GM18951 (cell line): ENCODE measurements at regions not wholly inside any gene's neighbourhood (a gene's known extent, or its start where the extent isn't known, plus 50 kb on each side); places are given as distances from the start of the nearest gene placed in this dataset.

Source experiments
- POLR2A ChIP-seq: IDR thresholded peaks from 4 replicates; pipeline ENCODE4 v1.6.1; 2011; ENCODE audit warnings: mild to moderate bottlenecking; ENCODE audit not compliant: insufficient read length, insufficient read depth; ENCODE audit errors: extremely low read depth
- in situ Hi-C: fragments of 300-500 bp; cut with MboI; formaldehyde crosslinking; loops from one replicate; pipeline ENCODE4 v1.12.0; 2022; ENCODE audit warnings: low sequenced_read_pairs, mixed read lengths, inconsistent platforms; ENCODE audit not compliant: unreplicated experiment

- in situ Hi-C loops, result no loop called here
- TF ChIP-seq POLR2A, result no peak
Observed at GRCh38 chr9:71632776-71633175, 135.5 kb downstream of the CEMIP2 start.

- in situ Hi-C loops, result no loop called here
- no peak for TF ChIP-seq POLR2A
Observed at GRCh38 chr9:71630377-71630995, 137.8 kb downstream of the CEMIP2 start.

- in situ Hi-C loops, result no loop called here
- no peak for TF ChIP-seq POLR2A
Observed at GRCh38 chr9:71629578-71630215, 138.6 kb downstream of the CEMIP2 start.

- TF ChIP-seq POLR2A, result no peak
- in situ Hi-C loops, result no loop called here
Observed at GRCh38 chr9:71628247-71628646, 140.1 kb downstream of the CEMIP2 start.

GRCh38 chr9:71627537-71627936 lies 140.8 kb downstream of the CEMIP2 start:
- no peak for TF ChIP-seq POLR2A
- in situ Hi-C loops, result no loop called here

- in situ Hi-C loops, result no loop called here
- TF ChIP-seq POLR2A, result no peak
Observed at GRCh38 chr9:71626395-71626794, 141.9 kb downstream of the CEMIP2 start.

GRCh38 chr9:71624728-71625127 lies 143.6 kb downstream of the CEMIP2 start:
- TF ChIP-seq POLR2A, result no peak
- in situ Hi-C loops, result loop anchor here (25.0 kb wide), 2 partner anchors 337 to 388 kb away; no protein-coding TSS in a partner anchor

- TF ChIP-seq POLR2A, result no peak
- in situ Hi-C loops, result loop anchor here (25.0 kb wide), 2 partner anchors 333 to 392 kb away; no protein-coding TSS in a partner anchor
Observed at GRCh38 chr9:71620746-71621145, 147.6 kb downstream of the CEMIP2 start.

GRCh38 chr9:71620331-71620730 lies 148.0 kb downstream of the CEMIP2 start:
- TF ChIP-seq POLR2A, result no peak
- in situ Hi-C loops, result loop anchor here (25.0 kb wide), 2 partner anchors 333 to 392 kb away; no protein-coding TSS in a partner anchor

- no peak for TF ChIP-seq POLR2A
- in situ Hi-C loops, result loop anchor here (25.0 kb wide), 2 partner anchors 333 to 392 kb away; no protein-coding TSS in a partner anchor
Observed at GRCh38 chr9:71619926-71620325, 148.4 kb downstream of the CEMIP2 start.

- in situ Hi-C loops, result loop anchor here (25.0 kb wide), 2 partner anchors 327 to 398 kb away; no protein-coding TSS in a partner anchor
- no peak for TF ChIP-seq POLR2A
Observed at GRCh38 chr9:71614409-71615010, 153.8 kb downstream of the CEMIP2 start.

GRCh38 chr9:71612889-71613288 lies 155.4 kb downstream of the CEMIP2 start:
- in situ Hi-C loops, result loop anchor here (25.0 kb wide), 2 partner anchors 326 to 399 kb away; no protein-coding TSS in a partner anchor

GRCh38 chr9:71609448-71609830 lies 158.9 kb downstream of the CEMIP2 start:
- in situ Hi-C loops, result loop anchor here (25.0 kb wide), 2 partner anchors 322 to 403 kb away; no protein-coding TSS in a partner anchor
- TF ChIP-seq POLR2A, result no peak

More at GRCh38 chr9:71612889-71613288, 155.4 kb downstream of the CEMIP2 start:
- TF ChIP-seq POLR2A, result no peak
